SK-N-SH treated with all-trans-retinoic acid at 6 μM for 48 hours (cell line): ENCODE measurements at regions not wholly inside any gene's neighbourhood (a gene's known extent, or its start where the extent isn't known, plus 50 kb on each side); places are given as distances from the start of the nearest gene placed in this dataset.

Experiments used
- ARNTL ChIP-seq: fragments of 450-650 bp; formaldehyde crosslinking; IDR thresholded peaks from 2 replicates; pipeline ENCODE4 v1.5.0; 2020; ENCODE audit warnings: low read depth, mild to moderate bottlenecking, moderate library complexity, borderline replicate concordance
- BACH2 ChIP-seq: fragments of 250-450 bp; sonication (Bioruptor Pico); IDR thresholded peaks from 2 replicates; pipeline ENCODE4 v1.9.0; 2021; ENCODE audit warnings: mild to moderate bottlenecking, borderline replicate concordance
- PATZ1 ChIP-seq: fragments of 250-450 bp; sonication (Bioruptor Pico); IDR thresholded peaks from 2 replicates; pipeline ENCODE4 v1.8.0; 2020; ENCODE audit warnings: mild to moderate bottlenecking, moderate library complexity, borderline replicate concordance
- PPARA ChIP-seq: fragments of 250-450 bp; sonication (Bioruptor Pico); IDR thresholded peaks from 2 replicates; pipeline ENCODE4 v1.5.0; 2020; ENCODE audit warnings: mild to moderate bottlenecking, borderline replicate concordance
- TOX ChIP-seq: fragments of 250-450 bp; sonication (Bioruptor Pico); IDR thresholded peaks from 2 replicates; pipeline ENCODE4 v1.8.0; 2021; ENCODE audit warnings: mild to moderate bottlenecking, moderate library complexity, borderline replicate concordance
- ZFP3 ChIP-seq: fragments of 250-450 bp; sonication (Bioruptor Pico); IDR thresholded peaks from 2 replicates; pipeline ENCODE4 v1.5.0; 2020; ENCODE audit warnings: mild to moderate bottlenecking, moderate library complexity
- ZNF70 ChIP-seq: fragments of 450-650 bp; formaldehyde crosslinking; IDR thresholded peaks from 2 replicates; pipeline ENCODE4 v1.5.0; 2020; ENCODE audit warnings: mild to moderate bottlenecking, moderate library complexity

GRCh38 chr4:53821179-53821851 lies 230.0 kb upstream of the LNX1 start:
- TF ChIP-seq ZFP3 (CRISPR knock-in tag) (no peak), ZNF70 (no peak), PATZ1 (CRISPR knock-in tag) (no peak), BACH2 (no peak), PPARA (CRISPR knock-in tag) (no peak), ARNTL (CRISPR knock-in tag) (no peak), TOX (no peak)
